NCI-H748 treated with DMSO at 0.1 percent for 48 hours (cell line): ENCODE measurements at regions not wholly inside any gene's neighbourhood (a gene's known extent, or its start where the extent isn't known, plus 50 kb on each side); places are given as distances from the start of the nearest gene placed in this dataset.

Experiments used
- DNase-seq: peaks from one replicate; lab custom pipeline; 2025; lab: John Stamatoyannopoulos, UW

DNA sequence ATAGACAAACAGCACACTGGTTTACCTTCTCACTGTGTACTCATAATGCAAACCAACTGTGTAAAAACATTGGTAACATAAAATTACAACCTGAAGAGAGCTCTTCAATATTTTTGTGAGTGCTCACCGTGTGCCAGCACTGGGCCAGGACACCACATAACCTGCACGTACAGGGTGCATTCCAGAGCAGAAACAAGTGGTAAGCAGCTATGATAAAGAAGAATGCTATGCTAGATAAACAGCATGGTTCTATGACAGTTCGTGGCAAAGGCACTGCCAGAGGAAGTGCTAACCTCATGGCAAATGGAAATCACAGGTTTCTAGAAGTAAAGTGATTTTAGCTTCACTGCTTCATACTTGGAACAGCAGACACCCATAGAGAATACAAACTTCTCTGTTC, 343.5 kb downstream of the MTX2 start:
- DNase-seq, result no peak

- no peak for DNase-seq
Observed at GRCh38 chr2:176613323-176613987, 344.2 kb downstream of the MTX2 start.

- DNase-seq, result no peak
Observed at GRCh38 chr2:176614049-176614448, 344.8 kb downstream of the MTX2 start.

DNA sequence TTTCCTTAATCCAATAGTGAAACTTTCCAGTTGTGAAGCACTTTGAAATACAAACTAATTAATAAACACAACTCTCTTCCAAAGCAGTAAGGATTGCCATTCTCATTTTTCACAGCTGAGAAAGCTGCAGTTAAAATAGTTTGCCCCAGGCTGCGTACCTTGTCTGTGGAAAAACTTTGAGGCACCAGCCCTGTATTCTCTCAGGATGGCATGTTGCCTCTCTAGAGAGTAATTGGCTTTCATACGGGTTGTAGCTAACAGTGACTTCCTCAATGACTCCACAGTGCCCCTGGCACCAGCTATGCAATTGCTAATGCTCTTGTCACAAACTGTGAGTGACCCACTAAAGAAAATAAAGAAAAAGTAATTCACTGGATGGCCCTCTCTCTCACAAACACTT, 345.7 kb downstream of the MTX2 start:
- DNase-seq, result no peak

DNA sequence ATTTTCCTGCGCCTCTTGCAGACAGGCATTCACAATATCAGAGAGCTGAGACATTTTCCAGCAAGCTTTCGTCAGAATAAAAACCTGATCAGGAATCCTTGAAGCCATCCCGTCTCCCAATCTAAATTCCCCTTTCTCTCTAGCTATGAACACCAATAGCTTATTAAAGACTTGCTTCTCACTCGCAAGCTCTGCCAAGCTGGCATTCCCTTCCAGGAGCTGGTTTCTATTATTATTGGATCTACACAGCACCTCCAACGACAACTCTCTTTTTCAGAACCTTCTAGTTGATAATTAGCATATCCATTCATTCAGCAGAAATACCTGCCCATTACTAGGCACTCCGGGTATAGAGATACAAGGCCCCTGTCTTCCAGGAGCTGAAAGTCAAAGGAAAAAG, 350.3 kb downstream of the MTX2 start:
- no peak for DNase-seq

DNA sequence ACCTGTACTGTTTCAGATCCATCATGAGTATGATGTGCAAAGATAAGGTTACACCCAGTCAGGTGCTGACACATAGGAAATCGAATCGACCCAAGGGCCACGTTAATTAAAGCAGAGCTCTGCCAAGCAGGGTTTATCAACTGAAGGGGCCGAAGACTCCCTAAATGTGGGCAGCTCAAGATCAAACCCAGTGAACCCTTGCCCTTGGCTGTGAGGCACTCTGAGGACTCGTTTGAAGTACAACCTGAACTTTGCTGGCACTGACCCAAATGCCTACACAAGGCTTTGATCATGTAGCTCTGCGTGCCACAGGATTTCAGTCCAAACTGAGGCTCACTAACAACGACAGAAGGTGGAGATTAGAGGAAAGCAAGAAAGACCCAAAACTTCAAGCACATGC, 352.1 kb downstream of the MTX2 start:
- DNase-seq, result no peak

DNA sequence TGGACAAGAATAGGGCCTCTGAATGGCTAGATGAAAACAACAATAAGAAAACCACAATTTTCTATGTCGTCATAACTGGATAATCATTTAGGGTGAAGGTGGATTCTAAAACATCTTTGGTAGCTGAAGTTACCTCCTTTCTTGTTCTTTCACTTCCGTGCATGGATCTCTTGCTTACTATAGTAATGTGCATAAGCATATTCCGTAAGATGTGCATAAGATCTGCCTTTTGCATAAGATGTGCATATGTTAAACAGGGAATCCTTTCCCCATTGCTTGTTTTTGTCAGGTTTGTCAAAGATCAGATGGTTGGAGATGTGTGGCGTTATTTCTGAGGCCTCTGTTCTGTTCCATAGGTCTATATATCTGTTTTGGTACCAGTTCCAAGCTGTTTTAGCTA, 353.6 kb downstream of the MTX2 start:
- no peak for DNase-seq

DNA sequence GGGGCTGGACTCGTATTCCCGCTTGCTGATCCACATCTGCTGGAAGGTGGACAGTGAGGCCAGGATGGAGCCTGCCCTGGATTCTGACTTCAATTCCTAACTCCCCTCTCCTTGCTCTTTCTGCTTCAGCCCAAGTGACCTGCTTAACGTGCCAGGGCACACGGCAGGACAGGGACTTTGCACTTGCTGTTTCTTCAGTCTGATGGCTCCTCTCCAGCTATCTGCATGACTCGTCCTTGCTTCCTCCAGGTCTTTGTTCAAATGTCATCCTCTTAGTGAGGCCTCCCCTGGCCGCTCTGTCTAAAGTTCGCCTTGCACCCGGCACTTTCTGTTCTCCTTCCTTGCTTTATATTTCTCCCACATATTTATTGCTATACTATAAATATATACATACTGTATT, 357.6 kb downstream of the MTX2 start:
- no peak for DNase-seq

DNA sequence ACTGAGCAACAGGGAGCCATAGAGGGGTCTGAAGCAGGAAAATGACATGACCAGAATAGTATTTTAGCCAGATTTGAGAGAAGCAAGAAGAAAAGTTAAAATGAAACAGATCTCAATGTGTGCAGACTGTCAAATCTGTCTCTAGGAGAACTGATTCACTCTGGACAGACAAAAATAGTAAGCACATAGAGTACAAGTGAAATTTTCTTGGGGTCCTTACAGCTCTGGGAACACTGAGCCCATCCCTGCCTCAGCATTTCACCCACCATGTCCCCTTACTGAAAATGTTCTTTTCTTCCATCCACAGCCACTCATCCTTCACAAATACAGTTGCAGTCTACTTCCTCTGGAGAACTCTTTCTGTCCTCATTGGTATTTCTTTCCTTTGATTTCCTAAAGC, 359.2 kb downstream of the MTX2 start:
- no peak for DNase-seq

DNA sequence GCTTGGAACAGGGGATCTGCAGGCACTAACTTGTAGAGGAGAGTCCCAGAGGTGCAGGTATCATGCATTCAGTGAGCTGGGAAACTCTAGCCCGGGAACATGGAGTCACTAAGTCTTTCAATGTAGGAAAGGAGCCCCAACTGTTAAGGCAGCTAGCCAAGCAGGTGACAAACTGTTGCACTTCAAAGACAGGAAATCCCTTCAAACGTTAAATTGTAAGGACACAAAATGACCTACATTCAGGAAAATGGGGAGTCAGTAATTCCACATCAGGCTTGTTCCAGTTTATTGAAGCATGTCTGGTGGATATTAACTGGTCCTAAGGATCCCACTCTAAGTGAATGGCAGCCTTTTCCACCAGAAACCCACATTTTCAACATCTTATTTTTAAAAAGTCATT, 364.5 kb downstream of the MTX2 start:
- no peak for DNase-seq

DNA sequence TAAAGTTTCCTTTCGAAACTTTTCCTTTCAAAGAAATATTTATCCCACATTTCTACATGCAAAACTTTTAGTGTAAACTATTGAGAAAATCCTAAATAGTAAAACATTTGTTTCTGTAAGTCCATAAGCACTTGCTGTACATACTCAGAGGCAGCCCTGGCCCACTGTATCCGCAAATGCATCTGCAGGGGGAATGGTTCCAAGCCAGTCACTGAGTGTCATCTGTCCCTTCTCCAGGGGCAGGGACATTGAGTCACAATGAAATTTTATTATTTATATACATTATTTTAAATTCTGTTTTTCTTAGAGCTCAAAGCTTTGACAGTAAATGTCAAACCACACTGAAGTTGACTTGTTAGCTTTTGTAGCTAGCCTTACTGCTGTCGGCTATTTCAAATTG, 367.2 kb downstream of the MTX2 start:
- DNase-seq, result no peak

- peak; percentile 23 for DNase-seq
Observed at GRCh38 chr2:176637142-176637485, 367.9 kb downstream of the MTX2 start.

GRCh38 chr2:176637486-176638166, 368.4 kb downstream of the MTX2 start:
- DNase-seq, result no peak

- DNase-seq, result peak; percentile 72
Observed at GRCh38 chr2:176638167-176639015, 369.1 kb downstream of the MTX2 start.

- DNase-seq, result no peak
Observed at GRCh38 chr2:176639016-176639343, 369.7 kb downstream of the MTX2 start.

DNA sequence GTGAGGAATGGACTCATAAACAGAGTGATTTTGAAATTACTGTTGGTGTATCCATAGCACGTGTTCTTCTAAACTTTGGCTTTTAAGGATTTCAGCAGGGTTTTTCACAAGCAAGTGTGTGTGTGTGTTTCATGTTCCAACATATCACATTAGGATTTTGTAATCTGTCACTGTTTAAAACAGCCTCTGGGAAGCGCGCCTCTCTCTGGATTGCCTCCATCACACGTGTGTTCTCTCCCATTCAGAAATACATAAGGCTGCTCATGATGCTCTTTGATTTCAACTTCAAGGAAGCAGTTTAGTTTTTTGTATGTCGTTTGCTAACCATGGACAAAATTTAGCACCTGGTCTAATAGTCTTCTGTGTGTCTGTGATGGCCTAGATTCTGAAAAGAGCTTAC, 370.4 kb downstream of the MTX2 start:
- DNase-seq, result no peak

DNA sequence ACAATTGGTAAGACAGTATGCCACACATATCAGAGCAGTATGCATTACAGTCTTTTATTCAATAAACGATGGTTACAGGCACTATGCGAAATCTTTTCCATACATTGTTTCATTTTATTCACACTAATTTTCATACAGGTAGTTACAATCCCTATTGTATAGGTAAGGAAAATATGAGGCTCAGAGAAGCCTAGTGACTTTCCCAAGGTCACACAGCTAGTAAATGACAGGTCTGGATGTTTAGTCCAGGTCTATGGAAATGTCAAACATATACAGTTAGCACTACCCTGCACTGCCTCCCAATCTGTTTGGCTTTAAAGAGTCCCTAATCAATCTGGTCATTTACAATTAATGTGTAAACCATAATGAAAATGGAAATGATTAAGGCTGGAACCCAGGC, 372.2 kb downstream of the MTX2 start:
- DNase-seq, result no peak

GRCh38 chr2:176642074-176642473, 372.8 kb downstream of the MTX2 start:
- no peak for DNase-seq

DNA sequence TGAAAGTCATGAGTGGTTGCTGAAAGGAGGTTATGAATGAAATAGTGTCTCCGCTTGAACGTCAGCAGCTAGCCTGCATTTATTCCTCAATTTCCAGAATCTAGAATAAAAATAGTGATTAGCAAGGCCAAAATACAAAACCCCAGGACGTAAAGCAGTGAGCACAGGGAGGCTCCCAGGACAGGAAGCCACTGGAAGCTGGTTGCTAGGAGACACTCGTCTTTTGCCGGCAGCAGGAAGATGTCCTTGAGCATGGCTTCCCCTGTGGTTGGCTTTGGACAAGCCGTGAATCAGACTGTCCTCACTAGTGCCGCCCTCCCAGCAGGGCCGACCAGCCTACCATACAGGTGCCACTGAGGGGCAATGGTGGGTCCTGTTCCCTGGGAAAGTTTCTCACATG, 374.4 kb downstream of the MTX2 start:
- DNase-seq, result peak; percentile 87

GRCh38 chr2:176645494-176645893, 376.3 kb downstream of the MTX2 start:
- DNase-seq, result no peak

DNA sequence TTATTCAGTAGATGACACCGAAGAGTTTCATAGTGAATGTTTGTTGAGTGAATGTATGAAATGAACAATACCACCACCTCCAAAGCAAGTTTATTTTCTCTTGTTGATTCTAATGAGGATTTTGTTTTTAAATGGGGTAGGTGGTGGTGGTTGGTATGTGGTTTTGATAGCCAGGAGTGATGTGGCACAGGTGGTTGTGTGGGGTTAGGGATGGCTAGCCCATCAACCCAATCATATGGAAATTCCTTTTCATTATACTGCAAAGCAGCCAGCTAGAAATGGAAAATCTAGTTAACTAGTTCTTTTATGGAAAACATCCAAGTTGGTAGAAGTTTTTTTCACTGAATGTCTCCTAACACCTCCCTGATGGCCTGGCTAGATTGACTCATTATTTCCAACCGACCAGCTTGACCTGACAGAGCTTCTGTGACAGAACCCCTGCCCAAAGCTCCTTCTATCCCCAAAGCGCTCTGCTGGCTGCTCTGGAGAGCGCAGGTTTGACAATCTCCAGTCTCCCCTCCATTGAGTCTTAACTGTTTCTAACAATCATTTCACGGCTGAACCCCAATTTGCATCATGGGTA, 376.9 kb downstream of the MTX2 start:
- no peak for DNase-seq

DNA sequence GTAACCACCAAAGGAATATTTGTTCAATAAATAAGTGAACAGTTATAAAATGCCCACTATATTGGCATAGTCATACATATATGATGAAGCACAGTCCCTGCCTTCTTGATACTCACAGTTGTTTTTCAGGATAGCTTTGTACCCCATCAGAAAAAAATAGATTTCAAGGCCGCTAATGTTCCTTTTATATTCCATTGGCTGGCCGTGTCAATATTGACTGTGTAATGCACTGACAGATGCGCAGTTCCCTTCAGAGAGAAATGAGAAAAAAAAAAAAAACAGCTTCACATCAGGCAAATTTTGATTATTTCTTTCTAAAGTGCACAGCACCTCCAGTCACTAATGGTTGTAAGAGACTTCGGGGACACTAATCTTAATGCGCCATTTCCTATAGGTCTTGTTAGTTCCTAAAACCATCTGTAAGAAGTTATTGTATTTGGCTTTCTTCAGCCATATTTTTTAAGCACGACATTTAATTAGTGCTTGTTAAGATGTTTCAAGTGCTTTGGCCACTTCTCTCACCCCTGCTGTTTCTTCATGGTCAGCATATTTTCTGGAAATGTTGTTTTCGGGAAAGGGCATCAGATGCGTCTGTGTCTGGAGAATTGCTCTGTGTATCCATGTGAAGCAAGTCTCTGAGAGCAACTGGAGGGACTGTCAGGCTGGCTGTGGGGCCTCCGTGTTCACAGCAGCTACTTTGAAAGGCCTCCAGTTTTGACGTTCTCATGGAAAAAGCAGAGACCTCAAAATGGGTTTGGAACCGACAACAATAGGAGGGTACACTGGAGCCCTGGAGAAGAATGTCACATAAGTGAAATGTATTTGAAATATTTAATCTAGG, 378.3 kb downstream of the MTX2 start:
- peak; percentile 66 for DNase-seq
